Fibroblast of peridontal ligament (primary cell): ENCODE measurements at regions not wholly inside any gene's neighbourhood (a gene's known extent, or its start where the extent isn't known, plus 50 kb on each side); places are given as distances from the start of the nearest gene placed in this dataset.

Source experiments
- DNase-seq: peaks from one replicate; pipeline ENCODE4 v3.0.0-alpha.2; 2010; ENCODE audit errors: extremely low read depth

GRCh38 chr9:109549386-109549785 is 51.3 kb upstream of the PTPN3 start:
- DNase-seq: no peak

GRCh38 chr9:109551651-109552050 is 53.5 kb upstream of the PTPN3 start:
- no peak for DNase-seq

- DNase-seq: no peak
These were observed 57.1 kb upstream of the PTPN3 start for GRCh38 chr9:109555215-109555614.

GRCh38 chr9:109556061-109556460 is 58.0 kb upstream of the PTPN3 start:
- DNase-seq: no peak

GRCh38 chr9:109556786-109557185 is 58.7 kb upstream of the PTPN3 start:
- DNase-seq: no peak

GRCh38 chr9:109557481-109557880 is 59.4 kb upstream of the PTPN3 start:
- DNase-seq: no peak

- no peak for DNase-seq
These were observed 60.6 kb upstream of the PTPN3 start for GRCh38 chr9:109558718-109559151.

GRCh38 chr9:109560470-109561132 is 62.5 kb upstream of the PTPN3 start:
- DNase-seq: no peak

GRCh38 chr9:109561137-109561536 is 63.0 kb upstream of the PTPN3 start:
- no peak for DNase-seq

- DNase-seq: no peak
These were observed 70.0 kb upstream of the PTPN3 start for GRCh38 chr9:109568089-109568488.

- no peak for DNase-seq
These were observed 70.6 kb upstream of the PTPN3 start for GRCh38 chr9:109568568-109569210.

GRCh38 chr9:109574061-109574882 is 76.2 kb upstream of the PTPN3 start:
- peak; percentile 78 for DNase-seq

GRCh38 chr9:109576762-109577161 is 78.7 kb upstream of the PTPN3 start:
- no peak for DNase-seq

- DNase-seq: no peak
These were observed 81.3 kb upstream of the PTPN3 start for GRCh38 chr9:109579191-109579948.

GRCh38 chr9:109582386-109582785 is 84.3 kb upstream of the PTPN3 start:
- DNase-seq: no peak

- no peak for DNase-seq
These were observed 86.1 kb upstream of the PTPN3 start for GRCh38 chr9:109584205-109584604.

GRCh38 chr9:109585796-109586195 is 87.7 kb upstream of the PTPN3 start:
- no peak for DNase-seq

- DNase-seq: no peak
These were observed 88.9 kb upstream of the PTPN3 start for GRCh38 chr9:109586993-109587392.

GRCh38 chr9:109588415-109588814 is 90.3 kb upstream of the PTPN3 start:
- no peak for DNase-seq

GRCh38 chr9:109590966-109591365 is 92.9 kb upstream of the PTPN3 start:
- no peak for DNase-seq

- no peak for DNase-seq
These were observed 93.6 kb upstream of the PTPN3 start for GRCh38 chr9:109591691-109592090.

GRCh38 chr9:109593612-109594011 is 95.5 kb upstream of the PTPN3 start:
- no peak for DNase-seq
